OCI-LY1 (cell line): ENCODE measurements at regions not wholly inside any gene's neighbourhood (a gene's known extent, or its start where the extent isn't known, plus 50 kb on each side); places are given as distances from the start of the nearest gene placed in this dataset.

ENCODE experiments used
- EZH2 ChIP-seq: fragments of 200-600 bp; sonication (generic), shearing (Covaris generic); IDR thresholded peaks from 2 replicates; pipeline ENCODE4 v1.8.0; 2017; ENCODE audit warnings: borderline replicate concordance, mixed run types, mild to moderate bottlenecking, antibody characterized with exemption, low read length, moderate library complexity, mixed read lengths
- TF ChIP-seq, protein P1 (sequence below): fragments of 200-600 bp; sonication (generic), shearing (Covaris generic); IDR thresholded peaks from 2 replicates; pipeline ENCODE4 v1.5.1; 2017; ENCODE audit warnings: mild to moderate bottlenecking, antibody characterized with exemption, low read length, moderate library complexity, mixed read lengths

GRCh38 chr2:64367444-64368232 is 86.3 kb upstream of the LGALSL start:
- TF ChIP-seq EZH2, result no peak
- TF ChIP-seq, protein P1, sequence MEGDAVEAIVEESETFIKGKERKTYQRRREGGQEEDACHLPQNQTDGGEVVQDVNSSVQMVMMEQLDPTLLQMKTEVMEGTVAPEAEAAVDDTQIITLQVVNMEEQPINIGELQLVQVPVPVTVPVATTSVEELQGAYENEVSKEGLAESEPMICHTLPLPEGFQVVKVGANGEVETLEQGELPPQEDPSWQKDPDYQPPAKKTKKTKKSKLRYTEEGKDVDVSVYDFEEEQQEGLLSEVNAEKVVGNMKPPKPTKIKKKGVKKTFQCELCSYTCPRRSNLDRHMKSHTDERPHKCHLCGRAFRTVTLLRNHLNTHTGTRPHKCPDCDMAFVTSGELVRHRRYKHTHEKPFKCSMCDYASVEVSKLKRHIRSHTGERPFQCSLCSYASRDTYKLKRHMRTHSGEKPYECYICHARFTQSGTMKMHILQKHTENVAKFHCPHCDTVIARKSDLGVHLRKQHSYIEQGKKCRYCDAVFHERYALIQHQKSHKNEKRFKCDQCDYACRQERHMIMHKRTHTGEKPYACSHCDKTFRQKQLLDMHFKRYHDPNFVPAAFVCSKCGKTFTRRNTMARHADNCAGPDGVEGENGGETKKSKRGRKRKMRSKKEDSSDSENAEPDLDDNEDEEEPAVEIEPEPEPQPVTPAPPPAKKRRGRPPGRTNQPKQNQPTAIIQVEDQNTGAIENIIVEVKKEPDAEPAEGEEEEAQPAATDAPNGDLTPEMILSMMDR, result no peak
